ENCODE measurements at regions not wholly inside any gene's neighbourhood (a gene's known extent, or its start where the extent isn't known, plus 50 kb on each side); places are given as distances from the start of the nearest gene placed in this dataset.

- no peak for TF ChIP-seq CTCF (conservative IDR thresholded peaks at IDR 0.05 in 1 of 2, IDR thresholded peaks at IDR 0.05 in 1 of 2; ENCODE audit: low read depth in 1 of 2, low read length in 2 of 2)
- no peak for TF ChIP-seq EZH2 (IDR thresholded peaks at IDR 0.05; ENCODE audit: low read length, missing control alignments)
Observed at GRCh38 chr14:51401756-51402155, 161.7 kb downstream of the TMX1 start.

All from fibroblast of lung (primary cell).